Kidney capillary endothelial cell (primary cell): ENCODE measurements at regions not wholly inside any gene's neighbourhood (a gene's known extent, or its start where the extent isn't known, plus 50 kb on each side); places are given as distances from the start of the nearest gene placed in this dataset.
A peak's percentile ranks its signal among the peaks of the same experiment; 100 is the strongest.

Experiments used
- DNase-seq: peaks from one replicate; pipeline ENCODE4 v3.0.0-alpha.2; 2018; ENCODE audit warnings: low spot score

DNA sequence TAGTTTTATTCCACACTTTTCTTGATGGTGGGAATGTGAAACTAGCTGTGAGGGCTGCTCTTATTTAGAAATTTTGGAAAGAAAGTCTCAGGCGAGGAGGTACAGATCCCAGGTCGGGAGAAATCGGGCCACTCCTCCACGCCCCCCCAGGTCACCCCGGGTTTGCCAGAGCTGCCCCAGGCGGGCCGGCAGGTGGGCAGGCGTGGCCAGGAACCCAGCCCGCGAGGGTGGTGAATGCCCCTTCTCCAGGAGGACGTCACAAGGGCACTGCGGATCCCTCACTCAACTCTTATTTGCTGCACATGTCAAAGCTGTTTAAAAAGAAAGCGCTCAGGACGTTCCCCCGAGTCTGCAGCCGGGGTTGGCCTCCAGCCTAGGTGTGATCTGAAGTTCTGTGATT, 60.5 kb upstream of the SLCO4A1 start:
- DNase-seq, result no peak

DNA sequence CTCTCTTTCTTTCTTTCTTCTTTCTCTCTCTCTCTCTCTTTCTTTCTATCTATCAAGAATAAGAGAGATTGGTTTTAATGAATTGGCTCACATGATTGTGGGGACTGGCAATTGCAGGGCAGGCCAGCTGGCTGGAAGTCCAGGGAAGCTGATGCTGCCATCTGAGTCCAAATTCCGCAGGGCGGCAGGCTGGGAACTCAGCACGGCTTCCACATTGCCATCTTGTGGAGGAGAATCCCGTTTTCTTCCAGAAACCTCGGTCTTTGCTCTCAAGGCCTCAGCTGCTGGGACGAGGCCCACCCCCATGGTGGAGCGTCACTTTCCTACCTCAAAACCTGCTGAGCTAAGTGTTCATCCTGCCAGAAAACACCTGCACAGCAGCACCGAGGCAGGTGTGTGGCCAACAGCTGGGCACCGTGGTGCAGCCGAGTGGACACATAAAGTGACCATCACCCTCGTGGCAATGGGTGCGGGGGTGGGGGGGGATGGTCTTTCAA, 58.8 kb upstream of the SLCO4A1 start:
- no peak for DNase-seq

- DNase-seq, result no peak
Observed at GRCh38 chr20:62584671-62585460, 57.4 kb upstream of the SLCO4A1 start.

- no peak for DNase-seq
Observed at GRCh38 chr20:62585461-62585970, 56.8 kb upstream of the SLCO4A1 start.

GRCh38 chr20:62586799-62587198, 55.5 kb upstream of the SLCO4A1 start:
- no peak for DNase-seq

- DNase-seq, result no peak
Observed at GRCh38 chr20:62587757-62588402, 54.4 kb upstream of the SLCO4A1 start.

GRCh38 chr20:62588458-62589149, 53.7 kb upstream of the SLCO4A1 start:
- DNase-seq, result peak; percentile 40

DNA sequence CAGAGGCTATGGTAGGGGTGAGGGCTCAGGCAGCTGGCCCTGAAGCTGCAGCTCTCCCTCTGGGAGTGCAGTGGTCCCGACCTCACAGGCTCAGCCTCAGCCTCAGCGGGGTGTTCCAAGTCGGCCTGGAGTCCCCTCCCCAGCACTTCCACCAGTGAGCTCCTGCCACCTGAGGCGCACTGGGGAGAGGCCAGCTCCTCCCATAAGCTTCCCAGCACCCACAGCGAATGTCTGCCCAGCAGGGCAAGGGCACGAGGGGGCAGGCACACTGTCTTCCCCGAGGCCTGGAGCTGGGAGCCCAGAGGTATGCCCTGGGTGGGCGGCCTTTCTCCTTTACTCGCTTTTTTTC, 53.2 kb upstream of the SLCO4A1 start:
- DNase-seq, result no peak

DNA sequence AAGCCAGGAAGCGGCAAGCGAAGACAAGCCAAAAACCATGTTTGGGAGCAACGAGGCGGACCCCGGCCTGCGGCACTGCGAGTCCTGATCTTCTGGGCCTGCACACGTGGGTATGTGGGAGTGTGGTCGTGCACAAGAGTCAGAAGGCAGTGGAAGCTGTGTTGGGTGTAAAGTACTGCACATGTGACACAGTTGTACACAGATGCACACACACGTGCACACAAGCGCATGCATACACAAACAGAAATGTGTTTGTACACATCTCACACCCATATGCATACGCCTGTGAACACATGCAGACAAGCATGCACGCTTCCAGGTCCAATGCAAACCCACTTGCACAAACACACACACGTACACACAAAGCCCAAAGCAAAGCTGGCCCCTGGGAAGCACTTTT, 52.6 kb upstream of the SLCO4A1 start:
- no peak for DNase-seq

- peak; percentile 75 for DNase-seq
Observed at GRCh38 chr20:62590309-62591121, 51.8 kb upstream of the SLCO4A1 start.

- DNase-seq, result no peak
Observed at GRCh38 chr20:62591122-62591468, 51.2 kb upstream of the SLCO4A1 start.

- DNase-seq, result no peak
Observed at GRCh38 chr20:62591591-62591990, 50.7 kb upstream of the SLCO4A1 start.
